Hematopoietic multipotent progenitor cell treated with erythropoietin and hydrocortisone succinate and interleukin-3 and kit ligand, for 4 days (in vitro differentiated cells): ENCODE measurements at regions not wholly inside any gene's neighbourhood (a gene's known extent, or its start where the extent isn't known, plus 50 kb on each side); places are given as distances from the start of the nearest gene placed in this dataset.

ENCODE experiments used
- DNase-seq: peaks from one replicate; pipeline ENCODE4 v3.0.0-alpha.2; 2015

DNA sequence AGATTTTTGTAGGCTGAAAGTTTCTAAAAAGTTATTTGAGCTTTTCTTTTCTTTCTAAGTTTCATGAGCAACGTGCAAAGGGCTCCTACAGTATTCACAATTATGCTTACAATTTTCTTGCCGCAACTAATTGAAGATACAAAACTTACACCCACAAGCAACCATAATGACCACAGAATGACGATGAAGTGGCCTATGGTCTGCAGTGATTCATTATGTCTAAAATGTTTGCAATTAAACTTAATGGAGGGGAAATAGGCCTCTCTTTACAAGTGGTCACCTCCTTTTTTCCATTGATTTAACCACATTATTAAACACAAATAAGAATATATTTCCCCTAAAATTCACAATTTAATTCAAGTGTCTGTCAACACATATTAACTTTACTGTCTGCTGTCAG lies 732.6 kb upstream of the FLRT2 start:
- DNase-seq, result no peak

DNA sequence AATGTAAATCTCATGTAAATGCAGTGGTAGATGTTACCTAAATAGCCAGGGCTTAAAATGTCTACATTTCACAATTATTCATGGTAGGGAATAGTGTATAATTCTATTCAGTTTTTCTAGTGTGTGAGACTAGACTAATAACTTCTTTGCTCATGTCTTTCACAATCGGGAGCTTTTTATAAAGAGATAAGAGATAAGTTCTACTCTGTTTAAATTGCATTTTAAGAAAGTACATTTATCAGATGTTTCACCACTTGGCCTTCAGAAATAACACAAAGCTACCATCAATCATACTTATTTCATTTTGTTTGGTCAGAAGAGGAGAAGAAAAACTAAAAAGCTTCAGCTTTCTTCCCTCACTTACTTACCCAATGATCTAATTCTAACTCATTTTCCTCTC lies 725.5 kb upstream of the FLRT2 start:
- no peak for DNase-seq

DNA sequence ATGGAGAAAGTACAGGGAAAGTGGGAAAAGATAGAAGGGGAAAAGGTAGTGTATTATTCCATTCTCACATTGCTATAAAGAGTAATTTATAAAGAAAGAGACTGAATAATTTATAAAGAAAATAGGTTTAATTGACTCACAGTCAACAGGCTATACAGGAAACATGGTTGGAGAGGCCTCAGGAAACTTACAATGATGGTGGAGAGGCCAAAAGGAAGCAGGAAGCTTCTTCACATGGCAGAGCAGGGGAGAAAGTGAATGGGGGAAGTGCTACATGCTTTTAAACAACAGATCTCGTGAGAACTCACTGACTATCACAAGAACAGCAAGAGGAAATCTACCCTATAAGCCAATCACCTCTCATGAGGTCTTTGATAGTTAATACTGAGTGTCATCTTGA lies 725.0 kb upstream of the FLRT2 start:
- DNase-seq, result no peak

DNA sequence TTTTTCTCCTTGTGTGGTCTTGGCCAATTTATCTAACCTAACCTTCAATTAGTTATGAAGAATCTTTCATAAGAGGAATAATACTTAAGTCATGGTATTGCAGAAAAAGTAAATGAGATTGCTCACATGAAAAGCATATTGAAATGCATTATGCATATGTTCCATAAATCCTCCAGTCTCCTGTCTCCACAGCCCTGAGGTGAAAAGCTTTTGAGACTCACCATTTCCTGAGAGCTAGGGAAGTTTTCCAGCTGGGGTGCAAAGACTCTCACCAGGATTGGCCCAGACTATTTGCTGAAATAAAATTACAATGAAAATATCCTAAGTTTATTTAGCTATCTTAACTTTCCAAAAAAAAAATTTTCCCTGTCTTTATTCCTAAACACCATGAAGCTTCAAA lies 723.8 kb upstream of the FLRT2 start:
- DNase-seq, result no peak

DNA sequence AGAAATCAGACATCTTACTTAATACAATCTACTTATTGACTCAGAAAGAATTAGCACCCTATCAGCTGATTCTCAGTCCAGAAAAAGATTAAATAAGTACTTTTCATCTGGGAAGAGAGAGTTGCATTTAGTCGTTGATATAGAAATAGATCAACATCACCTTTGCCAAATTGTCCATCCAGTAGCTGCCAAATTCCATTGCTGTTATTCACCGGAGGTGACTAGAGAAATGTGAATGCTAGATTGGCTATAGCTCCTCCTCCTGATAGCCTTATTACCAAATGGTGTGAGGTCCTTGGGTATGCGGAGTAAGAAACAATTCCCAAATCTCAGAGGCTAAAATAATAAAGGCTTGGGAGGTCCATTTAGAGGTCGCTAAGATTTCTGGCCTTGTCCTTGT lies 723.3 kb upstream of the FLRT2 start:
- no peak for DNase-seq

DNA sequence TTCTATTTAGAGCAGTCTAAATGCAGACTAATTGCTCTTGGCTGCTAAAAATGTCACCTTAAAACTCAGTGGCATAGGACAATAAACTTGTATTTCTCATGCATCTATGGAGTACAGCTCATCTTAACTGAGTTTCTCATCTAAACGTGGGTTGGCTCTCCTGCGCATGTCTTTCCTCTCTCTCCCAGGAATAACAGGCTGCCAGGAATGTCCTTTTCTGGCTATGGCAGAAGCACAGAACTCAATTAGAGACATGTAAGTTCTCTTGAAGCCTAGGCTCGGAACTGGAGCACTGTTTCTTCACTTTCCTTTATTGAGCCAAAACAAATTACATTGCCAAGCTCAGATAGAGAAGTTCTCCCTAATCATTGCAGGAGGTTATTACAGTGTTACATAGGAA lies 722.3 kb upstream of the FLRT2 start:
- DNase-seq, result no peak

DNA sequence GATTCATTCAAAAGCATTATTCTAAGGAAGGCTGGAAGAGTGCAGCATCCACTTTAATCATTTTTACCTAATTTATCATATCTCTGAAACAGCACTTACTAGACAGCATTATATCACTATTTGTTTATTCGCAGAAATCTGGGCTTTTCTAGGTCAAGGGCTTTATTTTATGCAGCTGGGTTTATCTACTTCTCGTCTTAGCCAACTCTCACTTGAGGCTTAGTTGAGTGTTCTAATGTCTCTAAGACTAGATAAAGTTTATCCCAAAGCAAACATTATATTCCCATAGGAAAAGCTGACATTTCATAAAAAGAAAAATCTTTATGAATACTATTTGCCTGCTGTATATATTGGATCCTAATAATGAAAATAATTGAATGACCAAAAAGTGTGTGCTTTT lies 720.8 kb upstream of the FLRT2 start:
- no peak for DNase-seq

GRCh38 chr14:84814391-84814790 lies 715.6 kb upstream of the FLRT2 start:
- no peak for DNase-seq

- no peak for DNase-seq
These were observed 710.4 kb upstream of the FLRT2 start for GRCh38 chr14:84819528-84819927.

- no peak for DNase-seq
These were observed 704.3 kb upstream of the FLRT2 start for GRCh38 chr14:84825481-84826251.

DNA sequence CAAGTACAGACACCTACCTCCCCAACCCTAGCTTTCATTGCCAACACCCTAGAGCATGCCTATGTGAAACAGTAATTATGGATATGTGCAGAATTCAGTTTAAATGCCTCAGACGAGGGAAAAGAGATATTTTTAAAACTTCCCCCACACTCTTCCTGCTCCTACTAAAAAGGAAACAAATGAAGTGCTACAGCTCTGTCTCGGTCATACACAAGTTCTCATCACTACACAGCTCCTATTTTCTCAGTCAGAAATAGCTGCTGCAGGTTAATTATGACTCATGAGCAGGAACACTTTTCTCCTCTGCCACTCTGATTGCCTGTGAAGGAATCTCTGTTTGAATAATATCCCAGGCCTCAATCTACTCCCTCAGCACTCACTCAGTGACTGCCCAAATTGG lies 703.6 kb upstream of the FLRT2 start:
- DNase-seq, result no peak

- no peak for DNase-seq
These were observed 679.3 kb upstream of the FLRT2 start for GRCh38 chr14:84850595-84850994.

GRCh38 chr14:84856751-84857534 lies 673.0 kb upstream of the FLRT2 start:
- no peak for DNase-seq

- DNase-seq, result no peak
These were observed 672.4 kb upstream of the FLRT2 start for GRCh38 chr14:84857571-84857970.

DNA sequence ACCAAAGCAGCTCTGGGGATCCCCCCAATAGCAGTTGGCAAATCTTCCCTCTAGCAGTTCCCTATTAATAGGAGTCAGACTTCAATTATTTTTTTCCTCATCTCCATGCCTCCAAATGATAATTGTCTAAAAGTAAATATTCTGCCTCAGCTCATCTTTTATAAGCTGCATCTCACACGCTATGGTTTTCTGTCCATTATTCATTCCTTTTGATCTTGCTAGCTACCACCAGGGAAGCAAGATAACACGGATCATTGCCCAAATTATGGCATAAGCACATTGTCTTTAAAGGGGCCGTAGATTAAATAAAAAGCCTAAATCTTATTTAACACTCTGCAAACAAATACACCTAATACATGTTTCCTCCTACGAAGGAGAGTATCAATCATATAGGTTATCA lies 670.8 kb upstream of the FLRT2 start:
- DNase-seq, result no peak

DNA sequence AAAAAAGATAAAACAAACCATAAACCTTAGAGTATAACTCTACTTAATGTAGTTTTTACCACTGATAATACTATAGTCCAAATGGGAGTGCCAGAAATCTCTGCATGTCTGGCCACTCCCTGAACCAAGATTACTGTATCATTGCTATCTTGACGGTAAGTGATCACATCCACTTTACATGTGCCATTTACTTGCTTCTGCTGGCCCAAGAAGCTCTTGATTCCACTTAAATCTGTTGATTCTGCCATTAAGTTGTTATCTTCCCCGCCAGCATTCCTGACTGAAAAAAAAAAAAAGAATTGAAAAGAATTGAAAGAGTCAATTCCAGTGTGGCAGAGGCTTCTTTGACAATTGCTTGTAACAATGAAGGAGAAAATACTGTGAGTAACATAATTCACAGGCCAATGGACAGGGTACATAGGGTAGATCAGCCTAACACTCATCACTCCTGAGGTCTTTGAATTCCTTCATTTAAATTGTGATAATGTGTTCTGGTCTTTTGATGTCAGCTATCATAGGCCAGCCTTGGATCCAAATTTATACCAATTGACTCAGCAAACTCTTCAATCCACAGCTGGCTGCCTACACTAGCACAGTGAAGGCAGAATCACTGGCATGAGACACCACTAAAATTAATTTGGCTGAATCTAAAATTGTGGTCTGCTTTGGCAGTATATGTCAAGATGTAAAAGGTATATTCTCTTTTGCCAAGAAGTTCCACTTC lies 665.2 kb upstream of the FLRT2 start:
- no peak for DNase-seq

DNA sequence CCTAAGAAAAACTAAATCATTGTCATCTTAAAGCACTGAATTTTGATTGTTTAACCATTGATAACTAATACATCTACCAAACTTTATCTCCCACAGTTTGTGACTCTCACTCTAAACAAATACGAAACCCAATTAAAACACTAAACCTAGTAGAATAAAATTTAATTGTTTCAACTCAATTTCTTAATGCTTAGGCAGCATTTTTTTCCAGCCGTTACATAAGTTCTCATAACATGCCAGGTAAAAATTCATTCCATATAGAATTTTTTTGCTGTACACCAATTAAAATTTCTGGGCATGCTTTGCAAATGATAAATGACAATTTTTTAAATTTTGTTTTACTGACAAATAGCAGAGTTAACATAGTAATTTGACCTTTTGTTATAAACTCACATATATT lies 658.2 kb upstream of the FLRT2 start:
- DNase-seq, result no peak

DNA sequence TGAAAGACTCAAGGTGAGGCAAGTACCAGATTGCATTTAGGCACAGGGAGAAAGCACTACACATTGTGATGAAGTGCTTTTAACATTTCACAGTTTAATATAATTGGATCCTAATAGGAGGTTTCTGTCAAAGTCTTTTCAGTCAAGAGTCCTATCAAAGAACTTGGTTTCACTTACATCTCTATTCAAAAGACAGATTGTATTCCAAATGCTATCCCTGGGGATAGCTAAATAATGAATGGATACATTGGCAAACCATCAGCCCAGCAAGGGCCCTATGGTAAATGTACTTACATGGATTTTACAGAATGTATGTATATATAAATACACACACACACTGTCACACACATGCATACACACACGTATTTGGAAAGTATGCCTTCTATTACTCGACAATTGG lies 655.5 kb upstream of the FLRT2 start:
- DNase-seq, result no peak

- no peak for DNase-seq
These were observed 652.9 kb upstream of the FLRT2 start for GRCh38 chr14:84877061-84877460.

GRCh38 chr14:84882830-84883229 lies 647.1 kb upstream of the FLRT2 start:
- no peak for DNase-seq

GRCh38 chr14:84885061-84885460 lies 644.9 kb upstream of the FLRT2 start:
- no peak for DNase-seq

DNA sequence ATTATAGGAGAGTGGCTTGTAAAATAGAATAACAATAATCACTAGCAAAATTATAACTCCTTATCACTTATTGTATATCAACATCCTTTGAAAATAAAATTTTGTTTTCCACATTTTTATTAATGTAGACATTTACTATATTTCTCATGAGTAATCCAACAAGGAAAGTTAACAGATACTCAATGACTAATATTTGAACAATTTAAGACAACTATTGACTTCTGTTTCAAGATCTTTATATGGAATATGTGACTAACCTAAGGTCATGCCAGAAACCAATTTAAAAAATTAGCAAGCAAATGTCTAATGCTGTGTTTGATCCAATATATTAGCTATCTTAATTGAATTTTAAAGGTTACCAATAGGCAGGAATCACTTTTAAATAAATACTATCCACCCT lies 638.5 kb upstream of the FLRT2 start:
- no peak for DNase-seq

DNA sequence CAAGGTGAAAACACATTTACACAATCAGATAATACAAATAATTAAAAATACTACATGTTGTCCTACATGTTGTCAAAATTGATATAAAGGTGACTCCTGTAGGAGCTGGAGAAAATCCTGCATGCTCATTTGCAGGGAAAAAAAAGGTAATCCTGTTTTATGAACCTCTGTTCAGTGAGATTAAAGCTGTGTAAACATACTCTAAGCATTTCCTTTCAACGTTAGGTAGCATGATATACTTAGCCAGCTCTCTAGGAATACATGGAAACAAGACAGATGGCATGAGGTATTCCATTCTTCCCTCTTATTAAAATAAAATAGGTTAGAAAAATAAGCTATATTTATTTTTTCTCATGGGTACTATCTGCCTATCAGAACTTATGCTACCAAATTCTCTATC lies 635.7 kb upstream of the FLRT2 start:
- no peak for DNase-seq

GRCh38 chr14:84922370-84922769 lies 607.6 kb upstream of the FLRT2 start:
- DNase-seq, result no peak
